ENCODE measurements at regions not wholly inside any gene's neighbourhood (a gene's known extent, or its start where the extent isn't known, plus 50 kb on each side); places are given as distances from the start of the nearest gene placed in this dataset.

DNA sequence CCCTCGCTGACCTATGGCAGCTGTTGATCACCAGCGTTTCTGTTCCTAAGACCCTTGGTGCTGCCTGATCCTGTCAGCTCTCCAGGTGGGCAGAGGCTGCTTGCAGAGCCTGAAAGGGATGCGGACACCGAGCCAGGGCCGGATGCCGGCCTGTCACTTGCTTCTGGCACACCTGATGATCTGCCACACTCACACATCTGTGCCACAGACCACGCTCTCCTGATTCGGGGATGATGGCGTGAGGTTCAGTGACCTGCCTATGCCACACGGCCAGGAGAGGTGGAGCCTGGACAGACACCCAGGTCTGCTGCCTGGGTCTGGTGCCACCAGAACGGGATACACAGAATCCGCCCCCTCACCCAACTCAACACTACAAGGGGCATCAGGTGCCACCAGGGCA lies 129.4 kb upstream of the GLI2 start:
- H3K9me2 ChIP-seq (replicated peaks; ENCODE audit: control insufficient read depth, low read length) = no peaks in the 10 kb centered on the region
- no peak for TF ChIP-seq EZH2phosphoT487 (IDR thresholded peaks at IDR 0.05; ENCODE audit: borderline replicate concordance, low read length)
- TF ChIP-seq, protein P1, sequence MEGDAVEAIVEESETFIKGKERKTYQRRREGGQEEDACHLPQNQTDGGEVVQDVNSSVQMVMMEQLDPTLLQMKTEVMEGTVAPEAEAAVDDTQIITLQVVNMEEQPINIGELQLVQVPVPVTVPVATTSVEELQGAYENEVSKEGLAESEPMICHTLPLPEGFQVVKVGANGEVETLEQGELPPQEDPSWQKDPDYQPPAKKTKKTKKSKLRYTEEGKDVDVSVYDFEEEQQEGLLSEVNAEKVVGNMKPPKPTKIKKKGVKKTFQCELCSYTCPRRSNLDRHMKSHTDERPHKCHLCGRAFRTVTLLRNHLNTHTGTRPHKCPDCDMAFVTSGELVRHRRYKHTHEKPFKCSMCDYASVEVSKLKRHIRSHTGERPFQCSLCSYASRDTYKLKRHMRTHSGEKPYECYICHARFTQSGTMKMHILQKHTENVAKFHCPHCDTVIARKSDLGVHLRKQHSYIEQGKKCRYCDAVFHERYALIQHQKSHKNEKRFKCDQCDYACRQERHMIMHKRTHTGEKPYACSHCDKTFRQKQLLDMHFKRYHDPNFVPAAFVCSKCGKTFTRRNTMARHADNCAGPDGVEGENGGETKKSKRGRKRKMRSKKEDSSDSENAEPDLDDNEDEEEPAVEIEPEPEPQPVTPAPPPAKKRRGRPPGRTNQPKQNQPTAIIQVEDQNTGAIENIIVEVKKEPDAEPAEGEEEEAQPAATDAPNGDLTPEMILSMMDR (IDR thresholded peaks at IDR 0.05; ENCODE audit: low read depth, low read length, poor library complexity, severe bottlenecking) = no peak
- H3K4me2 ChIP-seq (ENCODE audit: low read length) = no peak overlapping the region

DNA sequence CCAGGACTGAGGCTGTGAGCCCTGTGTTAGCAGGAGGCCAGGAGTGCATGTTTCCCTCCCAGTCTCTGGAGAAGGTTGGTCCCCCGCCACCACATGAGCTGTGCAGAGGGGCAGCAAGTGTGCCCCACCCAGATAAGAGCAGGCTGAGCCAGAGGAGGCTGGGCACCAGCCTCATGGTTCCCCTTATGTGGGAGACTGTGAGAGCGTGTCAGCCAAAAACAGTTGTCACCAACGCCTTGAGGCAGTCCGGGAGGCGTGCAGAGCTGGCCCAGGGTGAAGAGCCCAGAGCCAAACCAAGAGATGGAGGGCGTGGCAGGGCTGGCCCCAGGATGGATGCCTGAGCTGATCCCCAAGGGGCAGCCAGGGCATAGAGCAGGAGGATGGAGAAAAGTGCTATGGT lies 128.7 kb upstream of the GLI2 start:
- Histone ChIP-seq H3K4me3 (ENCODE audit: low read length) (no peak overlapping the region), H3K36me3 (ENCODE audit: control insufficient read depth, low read length) (no peaks in the 10 kb centered on the region), H3K4me2 (ENCODE audit: low read length) (no peak overlapping the region), H3K9me2 (replicated peaks; ENCODE audit: control insufficient read depth, low read length) (no peaks in the 10 kb centered on the region), H3K27ac (ENCODE audit: low read depth, low read length) (no peak overlapping the region), H3F3A (ENCODE audit: control insufficient read depth, insufficient read depth) (no peaks in the 10 kb centered on the region), H3K79me2 (ENCODE audit: control insufficient read depth, low read length) (no peaks in the 10 kb centered on the region), H4K20me1 (ENCODE audit: control insufficient read depth, insufficient read depth, low read depth, low read length) (no peaks in the 10 kb centered on the region), H3K9me3 (ENCODE audit: control insufficient read depth, insufficient read depth, low read length) (no peaks in the 10 kb centered on the region), H3K27me3 (ENCODE audit: control insufficient read depth, low read length) (no peaks in the 10 kb centered on the region), H3K4me1 (ENCODE audit: control insufficient read depth, low read length) (no peaks in the 10 kb centered on the region)
- no peak for TF ChIP-seq EZH2phosphoT487 (IDR thresholded peaks at IDR 0.05; ENCODE audit: borderline replicate concordance, low read length)
- TF ChIP-seq, protein P1 (IDR thresholded peaks at IDR 0.05; ENCODE audit: low read depth, low read length, poor library complexity, severe bottlenecking) = no peak

More for the DNA sequence above, 129.4 kb upstream of the GLI2 start:
- no peaks in the 10 kb centered on the region for H3K27me3 ChIP-seq (ENCODE audit: control insufficient read depth, low read length)
- no peaks in the 10 kb centered on the region for H3K79me2 ChIP-seq (ENCODE audit: control insufficient read depth, low read length)
- H4K20me1 ChIP-seq (ENCODE audit: control insufficient read depth, insufficient read depth, low read depth, low read length) = no peaks in the 10 kb centered on the region
- H3F3A ChIP-seq (ENCODE audit: control insufficient read depth, insufficient read depth) = no peaks in the 10 kb centered on the region
- no peaks in the 10 kb centered on the region for H3K36me3 ChIP-seq (ENCODE audit: control insufficient read depth, low read length)
- no peaks in the 10 kb centered on the region for H3K9me3 ChIP-seq (ENCODE audit: control insufficient read depth, insufficient read depth, low read length)
- H3K4me1 ChIP-seq (ENCODE audit: control insufficient read depth, low read length) = no peaks in the 10 kb centered on the region
- H3K4me3 ChIP-seq (ENCODE audit: low read length) = no peak overlapping the region
- H3K27ac ChIP-seq (ENCODE audit: low read depth, low read length) = no peak overlapping the region

DNA sequence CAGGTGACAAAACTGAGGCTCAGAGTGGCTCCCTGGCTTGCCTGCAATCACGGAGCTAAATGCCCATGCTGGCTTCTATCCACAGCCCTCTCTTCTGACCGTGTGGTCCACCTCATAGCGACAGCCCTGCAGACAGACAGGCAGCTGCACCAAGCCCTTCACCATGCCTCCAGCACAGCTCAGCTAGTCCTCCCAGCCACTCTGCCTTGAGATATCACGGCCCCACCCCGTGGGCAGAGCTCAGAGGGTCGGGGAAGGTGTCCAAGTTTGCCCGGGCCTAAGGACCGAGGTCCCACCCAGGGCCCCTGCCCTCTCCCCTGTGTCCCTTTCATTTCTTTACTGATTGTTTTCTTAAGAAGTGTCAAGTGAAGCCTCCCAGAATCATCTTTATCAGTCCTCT lies 128.2 kb upstream of the GLI2 start:
- Histone ChIP-seq H3K9me2 (replicated peaks; ENCODE audit: control insufficient read depth, low read length) (no peaks in the 10 kb centered on the region), H3K4me1 (ENCODE audit: control insufficient read depth, low read length) (no peaks in the 10 kb centered on the region), H3K27ac (ENCODE audit: low read depth, low read length) (no peak overlapping the region), H3K27me3 (ENCODE audit: control insufficient read depth, low read length) (no peaks in the 10 kb centered on the region), H3K4me2 (ENCODE audit: low read length) (no peak overlapping the region), H3F3A (ENCODE audit: control insufficient read depth, insufficient read depth) (no peaks in the 10 kb centered on the region), H3K79me2 (ENCODE audit: control insufficient read depth, low read length) (no peaks in the 10 kb centered on the region), H3K4me3 (ENCODE audit: low read length) (no peak overlapping the region), H3K9me3 (ENCODE audit: control insufficient read depth, insufficient read depth, low read length) (no peaks in the 10 kb centered on the region), H3K36me3 (ENCODE audit: control insufficient read depth, low read length) (no peaks in the 10 kb centered on the region), H4K20me1 (ENCODE audit: control insufficient read depth, insufficient read depth, low read depth, low read length) (no peaks in the 10 kb centered on the region)
- no peak for TF ChIP-seq EZH2phosphoT487 (IDR thresholded peaks at IDR 0.05; ENCODE audit: borderline replicate concordance, low read length)
- TF ChIP-seq, protein P1 (IDR thresholded peaks at IDR 0.05; ENCODE audit: low read depth, low read length, poor library complexity, severe bottlenecking) = no peak

DNA sequence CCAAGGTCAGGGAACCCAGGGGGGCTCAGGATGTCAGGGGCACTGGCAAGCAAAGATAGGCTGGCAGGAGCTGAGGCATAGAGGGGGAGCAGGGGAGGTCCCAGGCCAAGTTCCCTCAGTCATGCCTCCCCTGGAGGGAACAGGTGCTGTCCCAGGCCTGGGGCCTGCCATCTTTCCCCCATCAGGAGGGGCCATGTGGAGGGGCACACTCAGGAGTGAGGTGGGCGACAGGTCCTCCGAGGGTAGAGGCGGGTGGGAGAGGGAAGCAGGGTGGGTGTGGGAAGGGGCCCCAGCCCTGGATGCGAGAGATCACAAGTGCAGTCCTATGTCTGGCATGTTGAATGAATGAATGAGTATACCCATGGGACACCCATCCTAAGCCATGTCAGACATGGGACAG lies 127.7 kb upstream of the GLI2 start:
- no peaks in the 10 kb centered on the region for H3F3A ChIP-seq (ENCODE audit: control insufficient read depth, insufficient read depth)
- no peaks in the 10 kb centered on the region for H3K4me1 ChIP-seq (ENCODE audit: control insufficient read depth, low read length)
- H3K4me2 ChIP-seq (ENCODE audit: low read length) = no peak overlapping the region
- no peaks in the 10 kb centered on the region for H3K9me2 ChIP-seq (replicated peaks; ENCODE audit: control insufficient read depth, low read length)
- H4K20me1 ChIP-seq (ENCODE audit: control insufficient read depth, insufficient read depth, low read depth, low read length) = no peaks in the 10 kb centered on the region
- no peaks in the 10 kb centered on the region for H3K36me3 ChIP-seq (ENCODE audit: control insufficient read depth, low read length)
- H3K79me2 ChIP-seq (ENCODE audit: control insufficient read depth, low read length) = no peaks in the 10 kb centered on the region
- no peak overlapping the region for H3K4me3 ChIP-seq (ENCODE audit: low read length)
- H3K9me3 ChIP-seq (ENCODE audit: control insufficient read depth, insufficient read depth, low read length) = no peaks in the 10 kb centered on the region
- TF ChIP-seq, protein P1 (IDR thresholded peaks at IDR 0.05; ENCODE audit: low read depth, low read length, poor library complexity, severe bottlenecking) = no peak
- no peak for TF ChIP-seq EZH2phosphoT487 (IDR thresholded peaks at IDR 0.05; ENCODE audit: borderline replicate concordance, low read length)
- H3K27ac ChIP-seq (ENCODE audit: low read depth, low read length) = no peak overlapping the region
- no peaks in the 10 kb centered on the region for H3K27me3 ChIP-seq (ENCODE audit: control insufficient read depth, low read length)
